GM21447 (cell line): ENCODE measurements at regions not wholly inside any gene's neighbourhood (a gene's known extent, or its start where the extent isn't known, plus 50 kb on each side); places are given as distances from the start of the nearest gene placed in this dataset.

Source experiments
- ATAC-seq: cut with Tn5 transposase; IDR thresholded peaks from one replicate; pipeline ENCODE4 v1.9.1; 2021; ENCODE audit not compliant: unreplicated experiment

GRCh38 chr2:43129676-43130547, 96.5 kb downstream of the ZFP36L2 start:
- no peak for ATAC-seq

DNA sequence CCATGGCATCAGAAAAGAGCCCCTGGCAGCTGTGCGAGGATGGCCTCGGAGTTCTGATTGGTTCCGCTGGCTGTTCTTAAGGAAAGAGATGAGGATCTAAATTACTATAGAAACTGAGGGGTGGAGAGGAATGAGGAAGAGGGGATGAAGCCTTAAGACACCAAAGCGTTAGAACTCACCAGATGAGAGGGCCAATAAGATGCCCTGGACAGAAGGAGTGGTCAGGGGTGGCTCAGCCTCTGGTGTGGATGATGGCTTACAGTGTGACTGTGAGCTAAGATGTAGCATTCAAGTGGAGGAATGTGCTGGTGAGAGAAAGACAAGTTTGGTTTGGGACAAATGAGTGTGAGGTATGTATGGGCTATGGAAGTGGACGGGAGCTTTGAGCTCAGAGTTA, 97.8 kb downstream of the ZFP36L2 start:
- ATAC-seq: no peak

GRCh38 chr2:43127941-43128558, 98.4 kb downstream of the ZFP36L2 start:
- no peak for ATAC-seq

- ATAC-seq: no peak
These were observed 99.0 kb downstream of the ZFP36L2 start for GRCh38 chr2:43127208-43127940.

GRCh38 chr2:43126817-43127207, 99.6 kb downstream of the ZFP36L2 start:
- ATAC-seq: no peak

DNA sequence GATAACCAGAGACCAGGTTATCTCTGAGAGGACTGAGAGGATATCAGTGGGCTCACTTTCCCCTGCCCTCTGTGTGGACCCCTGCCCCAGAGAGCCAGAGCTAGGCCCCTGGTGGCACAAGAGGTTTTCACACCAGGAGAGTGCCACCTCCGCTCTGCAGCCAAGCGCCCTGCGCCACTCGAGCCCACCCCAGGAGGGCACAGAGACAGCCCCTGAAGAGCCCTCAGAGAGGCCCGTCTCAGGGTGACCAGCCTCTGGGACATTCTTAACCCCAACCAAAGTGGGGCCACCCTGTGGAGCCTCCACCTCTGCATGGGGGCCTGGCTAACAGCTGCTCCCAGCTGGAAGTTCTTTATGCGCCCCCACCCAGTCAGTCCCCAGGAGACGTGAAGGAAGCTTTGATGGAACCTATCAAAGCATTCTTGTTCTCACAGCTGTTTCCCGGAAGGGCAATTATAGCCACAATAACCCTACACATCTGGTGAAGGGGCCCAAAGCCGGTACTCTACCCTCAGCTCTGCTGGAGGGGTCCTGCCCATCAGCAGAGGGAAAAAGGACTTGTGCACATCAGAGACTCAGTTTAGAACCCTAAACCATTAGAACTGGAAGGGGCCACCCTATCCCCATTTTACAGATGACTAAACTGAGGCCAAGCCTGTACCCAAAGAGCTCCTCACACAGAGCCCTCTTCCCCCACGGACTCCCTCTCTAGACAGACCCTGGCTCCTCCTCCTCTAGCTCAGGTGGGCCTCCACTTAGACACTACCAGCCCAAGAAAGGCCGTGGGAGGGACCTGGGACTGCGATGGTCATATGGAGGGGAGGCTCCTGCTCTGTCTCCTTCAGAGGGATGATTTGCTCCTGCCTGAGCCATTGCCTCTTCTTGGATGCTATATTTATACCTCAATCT, 101.1 kb downstream of the ZFP36L2 start:
- ATAC-seq: no peak

DNA sequence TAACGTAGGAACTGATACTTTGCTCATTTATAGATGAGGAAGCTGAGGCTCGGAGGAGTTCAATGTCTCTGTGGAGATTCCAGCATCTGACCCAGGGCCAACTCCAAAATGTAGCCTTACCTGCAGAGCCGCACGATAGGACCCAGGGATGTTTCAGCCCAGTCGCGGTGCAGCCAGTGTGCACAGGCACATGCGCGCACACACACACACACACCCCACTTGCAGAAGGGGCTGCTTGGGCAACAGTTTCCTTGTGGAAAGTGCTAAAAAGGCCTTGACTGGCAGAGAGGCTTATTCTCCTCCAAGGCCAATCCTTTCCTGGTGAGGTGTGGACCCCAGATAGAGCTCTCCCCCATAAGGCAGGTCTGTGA, 101.7 kb downstream of the ZFP36L2 start:
- no peak for ATAC-seq

- ATAC-seq: no peak
These were observed 102.3 kb downstream of the ZFP36L2 start for GRCh38 chr2:43123981-43124686.

DNA sequence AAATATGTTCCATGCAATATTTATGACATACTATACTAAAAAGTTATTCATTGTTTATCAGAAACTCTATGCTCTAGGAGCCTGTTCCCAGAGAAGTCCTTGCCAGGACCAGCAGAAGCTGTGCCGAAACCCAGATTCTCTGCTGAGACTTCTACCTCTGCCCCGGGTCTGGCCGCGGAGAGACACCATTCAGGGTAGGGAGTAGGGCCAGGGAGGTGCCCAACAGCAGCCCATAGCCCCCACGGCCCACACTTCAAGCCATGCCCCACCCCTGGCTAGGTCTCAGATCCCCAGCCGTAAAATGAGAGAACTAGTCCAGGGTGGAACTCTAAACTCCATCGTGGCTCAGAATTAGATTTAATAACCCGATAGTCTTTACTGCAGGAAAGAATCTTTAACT, 102.9 kb downstream of the ZFP36L2 start:
- ATAC-seq: no peak

- no peak for ATAC-seq
These were observed 103.4 kb downstream of the ZFP36L2 start for GRCh38 chr2:43123028-43123427.

GRCh38 chr2:43121580-43122314, 104.7 kb downstream of the ZFP36L2 start:
- ATAC-seq: no peak

GRCh38 chr2:43119303-43119702, 107.1 kb downstream of the ZFP36L2 start:
- no peak for ATAC-seq

DNA sequence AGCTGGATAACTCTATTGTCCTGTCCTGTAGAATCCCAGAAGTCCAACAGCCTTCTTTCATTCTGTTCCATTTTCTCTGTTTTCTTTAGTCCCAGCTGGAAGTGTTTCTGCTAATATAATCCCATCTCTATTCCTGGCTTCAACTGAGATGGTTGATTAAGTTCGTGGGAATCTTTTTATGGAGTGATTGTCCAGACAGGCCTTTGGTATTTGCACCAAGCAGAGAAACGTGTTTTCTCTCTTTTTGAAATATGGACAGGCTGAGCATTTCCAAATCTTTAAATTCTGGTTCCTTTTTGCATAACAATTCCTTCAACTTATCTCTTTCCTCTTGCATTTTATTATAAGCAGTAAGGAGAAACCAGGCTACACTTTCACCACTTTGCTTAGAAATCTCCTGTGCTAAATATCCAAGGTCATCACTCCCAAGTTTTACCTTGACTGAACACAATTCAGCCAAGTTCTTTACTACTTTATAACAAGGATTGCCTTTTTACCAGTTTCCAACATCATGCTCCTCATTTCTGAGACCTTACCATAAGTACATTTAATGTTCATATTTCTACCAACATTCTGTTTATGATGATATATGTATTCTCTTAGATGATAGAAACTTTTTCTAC, 108.8 kb downstream of the ZFP36L2 start:
- ATAC-seq: no peak

GRCh38 chr2:43116988-43117387, 109.4 kb downstream of the ZFP36L2 start:
- ATAC-seq: no peak

GRCh38 chr2:43115881-43116280, 110.5 kb downstream of the ZFP36L2 start:
- ATAC-seq: no peak

DNA sequence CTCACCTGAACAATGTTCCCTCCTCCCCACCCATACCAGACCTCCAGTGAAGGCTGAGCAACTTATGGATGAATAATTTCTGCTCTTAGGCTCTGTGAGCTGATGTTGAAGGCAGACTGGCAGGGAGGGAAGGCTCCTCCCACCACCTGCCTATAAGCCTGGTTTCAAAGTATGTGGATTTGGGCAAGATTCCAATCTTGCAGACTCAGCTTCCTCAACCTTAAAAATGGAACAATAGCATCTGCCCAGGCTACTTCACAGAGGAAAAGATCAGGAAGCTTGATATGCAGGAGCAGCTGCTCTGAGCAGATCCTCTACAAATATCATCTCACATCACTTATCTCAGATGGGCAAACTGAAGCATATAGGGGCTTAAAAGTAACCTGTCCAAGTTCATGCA, 112.2 kb downstream of the ZFP36L2 start:
- ATAC-seq: no peak

DNA sequence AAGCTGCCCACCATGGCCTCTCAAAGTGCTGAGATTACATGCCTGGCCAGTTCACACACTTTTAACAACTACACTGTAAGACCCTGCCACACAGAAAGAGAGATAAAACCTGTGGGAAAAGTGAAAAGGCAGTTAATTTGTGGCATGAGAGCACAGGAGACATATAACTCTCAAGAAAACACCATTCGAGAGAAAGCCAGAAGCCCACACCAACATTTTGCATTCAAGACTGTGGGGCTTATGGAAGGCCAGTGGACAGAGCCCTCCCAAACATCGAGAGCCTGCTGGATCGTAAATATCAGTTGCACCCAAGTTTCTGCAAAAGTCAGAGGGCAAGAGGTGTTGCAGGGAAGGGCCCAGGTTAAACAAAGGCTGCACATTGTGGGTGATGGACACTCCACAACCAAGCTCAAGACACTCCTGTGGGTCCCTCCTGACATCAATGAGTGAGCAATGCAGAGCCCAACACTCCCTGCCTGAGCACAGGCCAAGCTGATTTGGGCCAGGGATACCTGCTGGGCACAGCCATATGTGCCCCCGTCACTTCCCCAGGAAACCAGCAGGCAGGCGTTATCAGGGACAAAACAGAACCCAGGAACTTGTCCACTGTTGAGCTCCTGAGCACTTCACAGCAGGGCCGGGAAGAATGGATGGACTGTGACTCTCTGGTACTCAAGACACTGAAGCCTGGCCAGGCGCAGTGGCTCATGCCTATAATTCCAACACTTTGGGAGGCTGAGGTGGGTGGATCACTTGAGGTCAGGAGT, 114.4 kb downstream of the ZFP36L2 start:
- ATAC-seq: no peak

- ATAC-seq: no peak
These were observed 115.9 kb downstream of the ZFP36L2 start for GRCh38 chr2:43110442-43110871.
